ENCODE measurements at regions not wholly inside any gene's neighbourhood (a gene's known extent, or its start where the extent isn't known, plus 50 kb on each side); places are given as distances from the start of the nearest gene placed in this dataset.

GRCh38 chr13:84702174-84702573 is 819.9 kb upstream of the SLITRK1 start:
- no peak for TF ChIP-seq CTCF (IDR thresholded peaks at IDR 0.05)
- no peak for TF ChIP-seq EP300 (IDR thresholded peaks at IDR 0.05)
- no peak for TF ChIP-seq POLR2A (IDR thresholded peaks at IDR 0.05)
- TF ChIP-seq POLR2AphosphoS5 (IDR thresholded peaks at IDR 0.05), result no peak

Data from upper lobe of left lung (tissue), 4 donors.